Stimulated activated CD8-positive, alpha-beta memory T cell treated with anti-CD3 and anti-CD28 coated beads, Interleukin-15, amount 100 ng/mL, for 48 hours (primary cell): ENCODE measurements at regions not wholly inside any gene's neighbourhood (a gene's known extent, or its start where the extent isn't known, plus 50 kb on each side); places are given as distances from the start of the nearest gene placed in this dataset.
"Not testable (repeated sequence)": the region's sequence is repeated elsewhere in the genome, so short reads cannot be mapped to it uniquely, and the experiment has no call there.

ENCODE experiments used
- DNase-seq, 2 donors: peaks; one replicate each; pipeline ENCODE4 v3.0.0-alpha.2; 2020; ENCODE audit warnings: low read depth in 2 of 2

GRCh38 chr2:144015036-144015435 is 504.9 kb downstream of the ZEB2 start:
- DNase-seq: no peak

GRCh38 chr2:144014103-144014502 is 505.8 kb downstream of the ZEB2 start:
- no peak for DNase-seq

GRCh38 chr2:144012304-144012703 is 507.6 kb downstream of the ZEB2 start:
- DNase-seq: no peak

GRCh38 chr2:144011553-144011952 is 508.4 kb downstream of the ZEB2 start:
- DNase-seq: no peak

GRCh38 chr2:144011098-144011497 is 508.8 kb downstream of the ZEB2 start:
- DNase-seq: no peak

- DNase-seq: no peak
Measured at GRCh38 chr2:144010096-144010836, 509.7 kb downstream of the ZEB2 start.

- no peak for DNase-seq
Measured at GRCh38 chr2:144006139-144006538, 513.8 kb downstream of the ZEB2 start.

GRCh38 chr2:144004742-144005141 is 515.2 kb downstream of the ZEB2 start:
- no peak for DNase-seq

GRCh38 chr2:144003460-144004075 is 516.4 kb downstream of the ZEB2 start:
- DNase-seq: no peak

- no peak for DNase-seq
Measured at GRCh38 chr2:143996974-143997373, 522.9 kb downstream of the ZEB2 start.

GRCh38 chr2:143994961-143995360 is 525.0 kb downstream of the ZEB2 start:
- no peak for DNase-seq

GRCh38 chr2:143991596-143991995 is 528.3 kb downstream of the ZEB2 start:
- DNase-seq: not testable (repeated sequence)

GRCh38 chr2:143988082-143988481 is 531.8 kb downstream of the ZEB2 start:
- DNase-seq: no peak

GRCh38 chr2:143981428-143981827 is 538.5 kb downstream of the ZEB2 start:
- no peak for DNase-seq

- DNase-seq: no peak
Measured at GRCh38 chr2:143977356-143977755, 542.6 kb downstream of the ZEB2 start.

GRCh38 chr2:143975216-143975615 is 544.7 kb downstream of the ZEB2 start:
- no peak for DNase-seq

- DNase-seq: no peak
Measured at GRCh38 chr2:143974262-143974661, 545.7 kb downstream of the ZEB2 start.

- DNase-seq: no peak
Measured at GRCh38 chr2:143968860-143969259, 551.1 kb downstream of the ZEB2 start.

- DNase-seq: peak in 1 of 2 donors; percentile 3
Measured at GRCh38 chr2:143968360-143968759, 551.6 kb downstream of the ZEB2 start.

- DNase-seq: no peak
Measured at GRCh38 chr2:143965493-143966164, 554.3 kb downstream of the ZEB2 start.

- no peak for DNase-seq
Measured at GRCh38 chr2:143964891-143965290, 555.0 kb downstream of the ZEB2 start.

GRCh38 chr2:143960177-143960576 is 559.7 kb downstream of the ZEB2 start:
- DNase-seq: no peak

GRCh38 chr2:143957321-143957720 is 562.6 kb downstream of the ZEB2 start:
- no peak for DNase-seq
